AG09309 (cell line): ENCODE measurements at regions not wholly inside any gene's neighbourhood (a gene's known extent, or its start where the extent isn't known, plus 50 kb on each side); places are given as distances from the start of the nearest gene placed in this dataset.

Experiments
- DNase-seq: peaks from one replicate; pipeline ENCODE4 v3.0.0-alpha.2; 2010; ENCODE audit warnings: low read depth
- H3K4me3 ChIP-seq: 2 replicates; pipeline ENCODE4 v1.5.1; 2011; ENCODE audit warnings: mild to moderate bottlenecking, low read depth, low read length, moderate library complexity; ENCODE audit not compliant: control insufficient read depth
- CTCF ChIP-seq: IDR thresholded peaks from 2 replicates; pipeline ENCODE4 v1.5.1; 2011; ENCODE audit warnings: mild to moderate bottlenecking, low read depth, low read length, inconsistent platforms; ENCODE audit not compliant: insufficient read depth, control insufficient read depth; ENCODE audit errors: missing control alignments

GRCh38 chr2:16069933-16070647, 129.7 kb downstream of the MYCN start:
- no peak overlapping the region for H3K4me3 ChIP-seq
- no peak for DNase-seq

DNA sequence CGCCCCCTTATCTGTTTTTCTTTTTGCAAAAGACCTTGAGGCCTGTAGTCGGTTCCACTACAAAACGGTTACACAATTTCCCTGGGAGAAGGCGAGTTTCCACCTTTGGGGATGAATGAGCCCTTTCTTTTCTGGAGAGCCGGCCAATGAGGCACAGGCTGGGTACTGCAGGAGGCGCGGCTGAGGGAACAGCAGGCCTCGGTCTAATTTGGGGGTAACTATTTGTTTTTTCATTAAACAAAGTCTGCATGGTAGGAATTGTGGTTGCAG, 129.2 kb downstream of the MYCN start:
- DNase-seq: no peak
- H3K4me3 ChIP-seq: no peak overlapping the region
- no peak for TF ChIP-seq CTCF

More at GRCh38 chr2:16069933-16070647, 129.7 kb downstream of the MYCN start:
- TF ChIP-seq CTCF: no peak

DNA sequence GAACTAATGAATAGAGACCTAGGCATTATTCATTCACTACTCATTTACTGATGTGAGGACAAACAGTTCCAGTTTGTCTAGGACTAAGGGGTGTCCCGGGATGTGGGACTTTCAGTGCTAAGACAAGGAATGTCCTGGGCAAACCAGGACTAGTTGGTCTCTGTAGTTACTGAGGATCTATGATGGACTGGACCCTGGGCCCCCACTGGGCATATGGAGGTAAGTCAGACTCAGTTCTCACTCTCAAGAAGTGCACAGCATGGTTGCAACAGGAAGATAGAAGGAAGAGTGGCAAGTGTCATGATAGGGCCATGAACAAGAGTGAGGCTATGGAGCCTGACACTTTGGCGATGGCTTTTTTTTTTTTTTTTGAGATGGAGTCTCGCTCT, 128.2 kb downstream of the MYCN start:
- no peak for TF ChIP-seq CTCF
- H3K4me3 ChIP-seq: no peak overlapping the region
- no peak for DNase-seq

DNA sequence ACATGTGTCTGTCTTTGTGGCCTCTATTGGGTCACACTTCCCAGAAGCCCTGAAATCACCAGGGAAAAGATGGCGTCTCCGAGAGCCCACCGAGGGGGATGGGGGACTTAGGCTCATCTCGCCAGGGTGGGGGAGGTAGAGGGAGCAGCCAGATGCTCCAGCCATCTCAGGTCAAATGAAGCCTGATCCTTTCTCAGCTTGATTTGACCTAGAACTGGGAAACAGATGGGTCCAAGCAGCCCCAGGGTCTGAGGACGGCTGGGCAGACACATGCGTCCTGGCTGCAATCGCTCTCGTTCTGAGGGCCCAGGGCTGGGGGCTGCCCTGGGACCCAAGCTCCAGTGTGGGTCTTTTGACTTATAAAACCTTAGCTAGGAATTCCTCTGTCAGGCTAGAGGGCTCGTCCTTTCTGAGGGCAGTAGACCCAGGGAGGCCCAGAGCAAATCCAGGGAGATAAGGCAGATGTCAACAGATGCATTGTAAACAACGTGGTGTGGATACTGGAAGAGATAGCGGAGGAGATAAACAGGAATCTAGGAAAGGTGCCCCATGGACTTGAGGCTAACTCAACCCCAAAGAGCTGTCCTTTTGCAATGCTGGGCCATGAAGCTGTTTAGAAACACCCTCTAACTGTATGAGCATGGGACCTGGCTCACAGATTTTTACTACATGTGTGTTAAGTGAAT, 127.7 kb downstream of the MYCN start:
- H3K4me3 ChIP-seq: no peak overlapping the region
- TF ChIP-seq CTCF: no peak
- no peak for DNase-seq

- no peak for TF ChIP-seq CTCF
- no peak overlapping the region for H3K4me3 ChIP-seq
Measured at GRCh38 chr2:16067444-16067843, 127.1 kb downstream of the MYCN start.

GRCh38 chr2:16067037-16067406, 126.7 kb downstream of the MYCN start:
- no peak overlapping the region for H3K4me3 ChIP-seq

More at GRCh38 chr2:16067444-16067843, 127.1 kb downstream of the MYCN start:
- DNase-seq: no peak

More at GRCh38 chr2:16067037-16067406, 126.7 kb downstream of the MYCN start:
- DNase-seq: no peak
- no peak for TF ChIP-seq CTCF
